ENCODE measurements at regions not wholly inside any gene's neighbourhood (a gene's known extent, or its start where the extent isn't known, plus 50 kb on each side); places are given as distances from the start of the nearest gene placed in this dataset.

DNA sequence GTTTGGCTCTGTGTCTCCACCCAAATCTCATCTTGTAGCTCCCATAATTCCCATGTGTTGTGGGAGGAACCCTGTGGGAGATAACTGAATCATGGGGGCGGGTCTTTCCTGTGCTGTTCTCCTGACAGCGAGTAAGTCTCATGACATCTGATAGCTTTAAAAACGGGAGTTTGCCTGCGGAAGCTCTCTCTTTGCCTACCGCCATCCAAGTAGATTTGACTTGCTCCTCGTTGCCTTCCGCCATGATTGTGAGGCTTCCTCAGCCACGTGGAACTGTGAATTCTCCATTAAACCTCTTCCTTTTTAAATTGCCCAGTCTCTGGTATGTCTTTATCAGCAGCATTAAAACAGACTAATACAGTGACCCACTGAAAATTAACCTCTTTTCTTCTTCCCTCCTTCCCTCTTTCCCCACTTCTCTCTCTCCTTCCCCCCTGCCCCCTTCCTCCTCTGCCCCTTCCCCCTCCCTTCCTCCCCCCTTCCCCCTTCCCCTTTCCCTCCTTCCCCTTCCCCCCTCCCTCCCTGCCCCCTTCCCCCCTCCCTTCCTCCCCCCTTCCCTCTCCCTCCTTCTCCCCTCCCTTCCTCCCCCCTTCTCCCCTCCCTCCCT, 818.8 kb downstream of the SLC4A3 start:
- no peak overlapping the region for H3K4me3 ChIP-seq (ENCODE audit: low read depth, low read length)
- H3K27me3 ChIP-seq (ENCODE audit: control insufficient read depth, insufficient read depth, low read length) = no peaks in the 10 kb centered on the region
- no peak overlapping the region for H3K9ac ChIP-seq (ENCODE audit: low read depth, low read length)
- no peaks in the 10 kb centered on the region for H3K36me3 ChIP-seq (ENCODE audit: control insufficient read depth, insufficient read depth, low read length)
- no peaks in the 10 kb centered on the region for H3K9me3 ChIP-seq (ENCODE audit: control insufficient read depth, insufficient read depth, low read length)
- H3K4me1 ChIP-seq (ENCODE audit: control insufficient read depth, insufficient read depth, low read length) = no peaks in the 10 kb centered on the region

DNA sequence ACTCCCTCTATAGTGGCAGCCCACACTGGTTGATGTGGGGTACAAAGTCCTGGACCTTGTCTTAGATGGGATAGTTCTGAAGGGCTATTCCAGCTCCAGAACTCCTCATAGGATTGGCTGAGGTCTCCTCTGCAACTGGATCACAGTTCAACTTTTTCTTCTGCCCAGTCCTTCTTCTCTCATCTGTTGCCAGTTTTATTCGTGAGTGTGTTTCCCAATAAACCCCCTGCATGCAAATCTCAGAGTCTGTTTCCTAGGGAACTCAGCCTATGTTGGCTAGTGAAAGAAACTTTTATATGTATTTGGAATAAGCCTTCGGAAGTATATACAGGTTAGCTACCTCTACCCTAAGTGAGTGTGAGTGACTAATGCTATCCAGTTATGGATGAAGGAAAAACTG, 823.4 kb downstream of the SLC4A3 start:
- H3K9me3 ChIP-seq (ENCODE audit: control insufficient read depth, insufficient read depth, low read length) = no peaks in the 10 kb centered on the region
- H3K27me3 ChIP-seq (ENCODE audit: control insufficient read depth, insufficient read depth, low read length) = no peaks in the 10 kb centered on the region
- no peaks in the 10 kb centered on the region for H3K36me3 ChIP-seq (ENCODE audit: control insufficient read depth, insufficient read depth, low read length)
- H3K4me3 ChIP-seq (ENCODE audit: low read depth, low read length) = no peak overlapping the region
- no peaks in the 10 kb centered on the region for H3K4me1 ChIP-seq (ENCODE audit: control insufficient read depth, insufficient read depth, low read length)
- H3K9ac ChIP-seq (ENCODE audit: low read depth, low read length) = no peak overlapping the region

DNA sequence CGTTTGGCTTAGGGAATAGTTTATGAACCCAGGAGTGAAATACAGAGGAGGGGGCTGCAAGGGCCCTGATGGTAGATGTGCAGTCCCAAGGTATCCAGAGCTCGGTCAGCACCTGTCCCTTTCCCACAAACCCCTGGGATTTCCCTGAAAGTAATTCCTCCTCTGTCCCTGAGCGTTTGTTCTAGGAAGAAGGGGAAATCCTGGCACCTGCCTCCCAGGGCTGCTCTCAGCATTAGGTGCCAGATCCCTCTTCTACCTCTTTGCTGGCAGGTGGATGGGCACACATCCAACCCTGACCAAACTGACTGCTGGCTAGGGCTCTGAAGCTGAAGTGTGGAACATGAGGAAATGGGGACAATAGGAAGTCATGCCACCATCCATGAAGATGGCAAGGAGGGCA, 824.0 kb downstream of the SLC4A3 start:
- Histone ChIP-seq H3K4me1 (ENCODE audit: control insufficient read depth, insufficient read depth, low read length) (no peaks in the 10 kb centered on the region), H3K27me3 (ENCODE audit: control insufficient read depth, insufficient read depth, low read length) (no peaks in the 10 kb centered on the region), H3K36me3 (ENCODE audit: control insufficient read depth, insufficient read depth, low read length) (no peaks in the 10 kb centered on the region), H3K9ac (ENCODE audit: low read depth, low read length) (no peak overlapping the region), H3K9me3 (ENCODE audit: control insufficient read depth, insufficient read depth, low read length) (no peaks in the 10 kb centered on the region), H3K4me3 (ENCODE audit: low read depth, low read length) (no peak overlapping the region)

DNA sequence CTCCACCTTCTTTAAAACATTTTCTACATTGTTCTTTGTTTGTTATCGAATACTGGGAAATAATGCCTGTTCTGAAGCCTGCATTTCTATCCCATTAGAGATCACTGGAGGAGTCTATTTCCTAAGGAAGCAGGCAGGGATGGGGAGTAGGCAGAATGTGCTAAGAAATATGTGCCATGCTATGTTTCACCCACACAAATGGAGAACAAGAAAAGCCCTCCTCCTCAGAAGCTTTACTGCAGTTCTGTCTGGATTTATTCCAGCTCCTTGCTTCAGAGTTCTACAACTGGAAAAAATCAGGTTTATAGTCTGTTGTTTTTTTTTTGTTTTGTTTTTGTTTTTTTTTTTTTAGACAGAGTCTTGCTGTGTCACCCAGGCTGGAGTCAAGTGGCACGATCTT, 825.1 kb downstream of the SLC4A3 start:
- H3K9ac ChIP-seq (ENCODE audit: low read depth, low read length) = no peak overlapping the region
- no peaks in the 10 kb centered on the region for H3K9me3 ChIP-seq (ENCODE audit: control insufficient read depth, insufficient read depth, low read length)
- H3K4me3 ChIP-seq (ENCODE audit: low read depth, low read length) = no peak overlapping the region
- no peaks in the 10 kb centered on the region for H3K27me3 ChIP-seq (ENCODE audit: control insufficient read depth, insufficient read depth, low read length)
- H3K36me3 ChIP-seq (ENCODE audit: control insufficient read depth, insufficient read depth, low read length) = no peaks in the 10 kb centered on the region
- H3K4me1 ChIP-seq (ENCODE audit: control insufficient read depth, insufficient read depth, low read length) = no peaks in the 10 kb centered on the region

DNA sequence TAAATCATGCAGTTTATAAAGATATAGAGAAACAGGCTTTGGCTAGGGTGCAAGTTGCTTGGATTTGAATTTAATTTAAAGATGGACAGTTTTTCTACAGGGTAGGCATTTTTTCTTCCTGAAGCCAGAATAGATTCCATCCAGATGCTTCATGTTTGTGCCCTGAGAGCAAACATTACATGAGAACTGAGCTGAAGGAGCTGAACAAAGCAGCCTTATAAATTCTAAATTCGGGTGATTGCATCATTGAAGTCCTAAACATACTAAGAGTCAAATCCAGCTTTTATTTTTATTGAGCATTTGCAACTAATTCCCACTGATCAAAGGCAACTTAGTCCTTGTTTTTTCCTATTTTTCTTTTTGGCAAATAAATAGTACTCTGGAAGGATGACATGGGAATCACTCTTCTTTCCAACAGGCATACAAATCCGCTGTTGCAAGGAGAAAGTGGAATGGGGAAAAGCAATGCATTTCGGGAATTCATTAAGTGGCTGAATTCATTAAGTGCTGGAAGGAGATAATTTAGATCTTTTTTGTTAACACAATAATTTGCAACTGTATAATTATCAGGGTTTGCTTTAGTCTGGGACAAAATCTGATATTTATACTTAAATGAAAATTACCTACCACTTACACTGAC, 828.0 kb downstream of the SLC4A3 start:
- no peaks in the 10 kb centered on the region for H3K9me3 ChIP-seq (ENCODE audit: control insufficient read depth, insufficient read depth, low read length)
- H3K4me3 ChIP-seq (ENCODE audit: low read depth, low read length) = no peak overlapping the region
- H3K36me3 ChIP-seq (ENCODE audit: control insufficient read depth, insufficient read depth, low read length) = no peaks in the 10 kb centered on the region
- H3K27me3 ChIP-seq (ENCODE audit: control insufficient read depth, insufficient read depth, low read length) = no peaks in the 10 kb centered on the region
- H3K9ac ChIP-seq (ENCODE audit: low read depth, low read length) = no peak overlapping the region
- no peaks in the 10 kb centered on the region for H3K4me1 ChIP-seq (ENCODE audit: control insufficient read depth, insufficient read depth, low read length)

DNA sequence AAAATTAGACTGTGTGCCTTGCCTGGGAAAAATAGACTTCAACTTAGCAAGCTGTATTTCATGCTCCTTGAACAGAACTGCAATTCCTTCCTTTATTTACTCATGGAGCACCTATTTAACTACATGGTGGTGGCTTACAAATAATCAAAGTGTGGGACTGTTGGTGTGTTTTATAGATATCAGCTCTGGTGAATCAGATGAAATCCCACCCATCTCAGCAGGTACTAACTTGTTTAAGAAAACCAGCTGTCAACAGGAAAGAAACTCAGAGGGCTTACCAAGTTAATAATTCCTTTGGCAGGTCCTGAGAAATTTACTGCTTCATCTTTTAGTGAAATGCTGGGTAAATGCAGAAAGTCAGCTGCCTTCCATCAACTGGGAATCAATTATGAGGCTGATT, 830.6 kb downstream of the SLC4A3 start:
- Histone ChIP-seq H3K4me1 (ENCODE audit: control insufficient read depth, insufficient read depth, low read length) (no peaks in the 10 kb centered on the region), H3K9ac (ENCODE audit: low read depth, low read length) (no peak overlapping the region), H3K4me3 (ENCODE audit: low read depth, low read length) (no peak overlapping the region), H3K27me3 (ENCODE audit: control insufficient read depth, insufficient read depth, low read length) (no peaks in the 10 kb centered on the region), H3K9me3 (ENCODE audit: control insufficient read depth, insufficient read depth, low read length) (no peaks in the 10 kb centered on the region), H3K36me3 (ENCODE audit: control insufficient read depth, insufficient read depth, low read length) (no peaks in the 10 kb centered on the region)

DNA sequence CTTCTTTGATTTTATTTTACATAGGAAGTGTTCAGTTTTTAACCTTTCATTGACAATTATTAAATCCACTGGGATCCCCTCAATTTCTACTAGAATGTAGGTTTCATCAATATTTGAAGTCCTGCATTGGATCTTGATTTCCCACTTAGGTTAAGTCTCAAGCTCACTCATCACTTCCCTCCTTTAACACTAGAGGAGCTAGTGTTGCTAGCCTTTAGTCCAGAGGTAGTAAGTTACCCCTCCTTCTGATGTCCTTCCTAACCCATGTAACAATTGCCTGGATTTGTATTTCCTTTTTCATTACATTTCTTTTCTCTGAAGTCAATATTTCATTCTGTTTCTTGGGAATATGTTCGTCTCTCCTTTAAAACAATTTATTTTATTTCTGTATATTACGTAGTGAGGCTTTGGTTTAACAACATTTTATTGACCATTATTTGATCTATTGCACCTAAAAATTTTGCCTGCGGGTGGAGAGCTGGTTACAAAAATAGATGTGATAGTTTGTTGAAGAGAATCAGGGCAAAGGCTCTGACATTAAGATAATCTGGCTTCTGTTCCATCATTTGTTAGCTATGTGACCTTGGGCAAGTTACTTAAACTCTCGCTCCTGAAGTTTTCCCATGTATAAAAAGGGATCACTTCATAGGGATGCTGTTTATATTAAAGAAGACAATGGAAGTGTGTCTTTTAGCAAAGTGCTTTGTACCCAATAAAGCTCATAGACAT, 833.0 kb downstream of the SLC4A3 start:
- Histone ChIP-seq H3K9ac (ENCODE audit: low read depth, low read length) (no peak overlapping the region), H3K27me3 (ENCODE audit: control insufficient read depth, insufficient read depth, low read length) (no peaks in the 10 kb centered on the region), H3K4me1 (ENCODE audit: control insufficient read depth, insufficient read depth, low read length) (no peaks in the 10 kb centered on the region), H3K36me3 (ENCODE audit: control insufficient read depth, insufficient read depth, low read length) (no peaks in the 10 kb centered on the region), H3K9me3 (ENCODE audit: control insufficient read depth, insufficient read depth, low read length) (no peaks in the 10 kb centered on the region), H3K4me3 (ENCODE audit: low read depth, low read length) (no peak overlapping the region)

DNA sequence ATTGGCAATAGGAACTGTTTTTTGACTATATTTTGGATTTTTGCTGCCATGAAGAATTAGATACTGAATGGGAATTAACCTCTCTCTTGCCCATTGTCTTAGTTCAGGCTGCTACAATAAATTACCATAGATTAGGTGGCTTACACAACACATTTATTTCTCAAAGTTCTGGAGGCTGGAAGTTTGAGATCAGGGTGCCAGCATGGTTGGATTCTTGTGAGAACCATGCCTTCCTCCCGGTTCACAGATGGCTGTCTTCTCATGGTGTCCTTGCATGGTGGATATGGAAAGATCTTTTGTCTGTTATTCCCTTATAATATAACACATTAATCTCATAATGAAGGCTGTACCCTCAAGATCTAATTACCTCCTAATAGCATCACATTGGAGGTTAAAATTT, 836.4 kb downstream of the SLC4A3 start:
- H3K4me3 ChIP-seq (ENCODE audit: low read depth, low read length) = no peak overlapping the region
- H3K36me3 ChIP-seq (ENCODE audit: control insufficient read depth, insufficient read depth, low read length) = no peaks in the 10 kb centered on the region
- H3K27me3 ChIP-seq (ENCODE audit: control insufficient read depth, insufficient read depth, low read length) = no peaks in the 10 kb centered on the region
- H3K9me3 ChIP-seq (ENCODE audit: control insufficient read depth, insufficient read depth, low read length) = no peaks in the 10 kb centered on the region
- H3K9ac ChIP-seq (ENCODE audit: low read depth, low read length) = no peak overlapping the region
- H3K4me1 ChIP-seq (ENCODE audit: control insufficient read depth, insufficient read depth, low read length) = no peaks in the 10 kb centered on the region

DNA sequence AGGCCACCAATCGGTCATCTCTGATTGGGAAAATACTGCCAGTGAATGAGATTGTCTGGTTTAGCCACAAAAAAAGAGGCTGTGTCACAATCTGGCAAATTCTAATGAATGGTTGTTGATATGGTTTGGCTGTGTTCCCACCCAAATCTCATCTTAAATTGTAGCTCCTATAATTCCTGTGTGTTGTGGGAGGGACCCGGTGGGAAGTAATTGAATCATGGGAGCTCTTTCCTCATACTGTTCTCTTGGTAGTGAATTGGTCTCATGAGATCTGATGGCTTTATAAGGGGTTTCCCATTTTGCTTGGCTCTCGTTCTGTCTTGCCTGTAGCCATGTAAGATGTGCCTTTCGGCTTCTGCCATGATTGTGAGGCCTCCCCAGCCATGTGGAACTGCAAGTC, 838.3 kb downstream of the SLC4A3 start:
- Histone ChIP-seq H3K9ac (ENCODE audit: low read depth, low read length) (no peak overlapping the region), H3K4me3 (ENCODE audit: low read depth, low read length) (no peak overlapping the region), H3K9me3 (ENCODE audit: control insufficient read depth, insufficient read depth, low read length) (no peaks in the 10 kb centered on the region), H3K27me3 (ENCODE audit: control insufficient read depth, insufficient read depth, low read length) (no peaks in the 10 kb centered on the region), H3K4me1 (ENCODE audit: control insufficient read depth, insufficient read depth, low read length) (no peaks in the 10 kb centered on the region), H3K36me3 (ENCODE audit: control insufficient read depth, insufficient read depth, low read length) (no peaks in the 10 kb centered on the region)

DNA sequence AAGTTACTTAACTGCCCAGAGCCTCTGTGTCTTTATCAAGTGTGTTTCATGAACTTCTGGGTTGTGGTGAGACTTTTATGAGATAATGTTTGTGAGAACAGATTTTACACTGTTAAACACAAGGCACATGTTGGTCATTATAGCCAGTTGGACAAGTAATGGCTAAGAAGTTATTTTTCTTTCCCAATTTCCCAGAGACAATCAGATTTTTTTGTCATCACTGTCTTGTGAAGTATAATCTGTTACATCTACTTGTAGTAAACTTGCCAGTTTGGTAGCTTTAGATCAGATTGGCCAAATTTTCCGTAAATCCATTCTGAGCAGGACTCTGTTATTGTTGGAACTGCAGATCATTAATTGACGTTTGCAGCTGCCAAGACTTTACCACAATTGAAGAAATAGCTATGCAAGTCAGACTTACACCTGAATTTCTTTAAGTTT, 838.8 kb downstream of the SLC4A3 start:
- no peaks in the 10 kb centered on the region for H3K4me1 ChIP-seq (ENCODE audit: control insufficient read depth, insufficient read depth, low read length)
- H3K4me3 ChIP-seq (ENCODE audit: low read depth, low read length) = no peak overlapping the region
- H3K9me3 ChIP-seq (ENCODE audit: control insufficient read depth, insufficient read depth, low read length) = no peaks in the 10 kb centered on the region
- no peaks in the 10 kb centered on the region for H3K27me3 ChIP-seq (ENCODE audit: control insufficient read depth, insufficient read depth, low read length)
- no peaks in the 10 kb centered on the region for H3K36me3 ChIP-seq (ENCODE audit: control insufficient read depth, insufficient read depth, low read length)
- no peak overlapping the region for H3K9ac ChIP-seq (ENCODE audit: low read depth, low read length)

DNA sequence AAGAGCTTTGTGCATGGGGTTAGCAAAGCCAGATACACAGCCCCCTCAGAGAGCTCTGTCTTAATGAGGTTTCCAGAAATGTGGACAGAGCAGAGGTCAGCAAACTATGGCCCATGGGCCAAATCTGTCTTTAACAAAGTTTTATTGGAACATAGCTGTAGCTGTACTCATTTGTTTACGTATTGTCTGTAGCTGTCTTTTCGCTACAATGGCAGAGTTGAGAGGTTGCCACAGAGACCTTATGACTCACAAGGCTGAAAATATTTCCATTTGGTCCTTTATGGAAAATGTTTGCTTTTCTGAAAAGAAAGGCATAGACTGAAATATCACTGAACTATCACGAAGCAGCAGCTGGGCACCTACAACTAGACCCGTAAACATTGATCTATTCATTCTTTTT, 841.8 kb downstream of the SLC4A3 start:
- Histone ChIP-seq H3K9me3 (ENCODE audit: control insufficient read depth, insufficient read depth, low read length) (no peaks in the 10 kb centered on the region), H3K27me3 (ENCODE audit: control insufficient read depth, insufficient read depth, low read length) (no peaks in the 10 kb centered on the region), H3K4me1 (ENCODE audit: control insufficient read depth, insufficient read depth, low read length) (no peaks in the 10 kb centered on the region), H3K4me3 (ENCODE audit: low read depth, low read length) (no peak overlapping the region), H3K9ac (ENCODE audit: low read depth, low read length) (no peak overlapping the region), H3K36me3 (ENCODE audit: control insufficient read depth, insufficient read depth, low read length) (no peaks in the 10 kb centered on the region)

DNA sequence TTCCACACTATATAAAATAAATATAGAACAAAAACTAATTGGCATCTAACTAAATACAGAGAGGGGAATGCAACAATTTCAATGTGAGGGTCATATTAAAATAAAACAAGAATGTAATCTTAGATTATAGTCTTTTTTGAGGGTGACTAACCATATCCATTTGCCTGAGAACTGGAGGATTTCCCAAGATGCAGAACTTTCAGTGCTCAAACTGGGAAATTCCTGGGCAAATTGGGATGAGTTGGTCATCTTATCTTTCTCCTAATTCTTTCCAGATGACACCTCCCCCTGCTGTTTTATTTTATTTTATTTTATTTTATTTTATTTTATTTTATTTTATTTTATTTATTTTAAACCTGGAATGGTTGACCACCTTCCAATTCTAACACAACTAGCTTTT, 846.2 kb downstream of the SLC4A3 start:
- H3K9ac ChIP-seq (ENCODE audit: low read depth, low read length) = no peak overlapping the region
- H3K36me3 ChIP-seq (ENCODE audit: control insufficient read depth, insufficient read depth, low read length) = no peaks in the 10 kb centered on the region
- no peaks in the 10 kb centered on the region for H3K4me1 ChIP-seq (ENCODE audit: control insufficient read depth, insufficient read depth, low read length)
- H3K4me3 ChIP-seq (ENCODE audit: low read depth, low read length) = no peak overlapping the region
- H3K9me3 ChIP-seq (ENCODE audit: control insufficient read depth, insufficient read depth, low read length) = no peaks in the 10 kb centered on the region
- no peaks in the 10 kb centered on the region for H3K27me3 ChIP-seq (ENCODE audit: control insufficient read depth, insufficient read depth, low read length)
